Epithelial cell of proximal tubule (primary cell): ENCODE measurements at regions not wholly inside any gene's neighbourhood (a gene's known extent, or its start where the extent isn't known, plus 50 kb on each side); places are given as distances from the start of the nearest gene placed in this dataset.

ENCODE experiments used
- DNase-seq: peaks from one replicate; pipeline ENCODE4 v3.0.0-alpha.2; 2011; ENCODE audit warnings: low read depth
- H3K4me3 ChIP-seq: 2 replicates; pipeline ENCODE4 v1.5.1; 2011; ENCODE audit warnings: low read depth, mild to moderate bottlenecking, low read length
- CTCF ChIP-seq: conservative IDR thresholded peaks from 2 replicates; pipeline ENCODE4 v1.5.1; 2012; ENCODE audit warnings: low read depth, mild to moderate bottlenecking, low read length

- DNase-seq, result no peak
- H3K4me3 ChIP-seq, result no peak overlapping the region
- TF ChIP-seq CTCF, result no peak
Observed at GRCh38 chr6:140772576-140772975, 1360.1 kb upstream of the GJE1 start.

DNA sequence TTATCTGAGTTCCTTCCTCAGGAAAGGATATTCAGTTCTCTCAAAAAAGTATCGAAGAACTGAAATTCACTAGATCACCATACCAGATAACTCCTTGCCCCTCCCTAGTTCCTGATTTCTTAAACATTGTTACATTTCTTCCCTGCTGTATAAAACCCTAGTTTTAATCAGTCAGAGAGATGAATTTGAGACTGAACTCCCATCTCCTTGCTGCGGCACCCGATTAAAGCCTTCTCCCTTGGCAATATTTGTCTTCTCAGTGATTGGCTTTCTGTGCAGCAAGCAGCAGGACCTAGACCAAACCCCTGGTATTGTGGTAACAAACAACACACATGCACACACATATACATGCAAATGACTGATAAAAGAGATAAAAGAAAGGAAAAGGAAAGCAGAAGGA is 1364.6 kb upstream of the GJE1 start:
- H3K4me3 ChIP-seq, result no peak overlapping the region
- no peak for TF ChIP-seq CTCF
- no peak for DNase-seq

DNA sequence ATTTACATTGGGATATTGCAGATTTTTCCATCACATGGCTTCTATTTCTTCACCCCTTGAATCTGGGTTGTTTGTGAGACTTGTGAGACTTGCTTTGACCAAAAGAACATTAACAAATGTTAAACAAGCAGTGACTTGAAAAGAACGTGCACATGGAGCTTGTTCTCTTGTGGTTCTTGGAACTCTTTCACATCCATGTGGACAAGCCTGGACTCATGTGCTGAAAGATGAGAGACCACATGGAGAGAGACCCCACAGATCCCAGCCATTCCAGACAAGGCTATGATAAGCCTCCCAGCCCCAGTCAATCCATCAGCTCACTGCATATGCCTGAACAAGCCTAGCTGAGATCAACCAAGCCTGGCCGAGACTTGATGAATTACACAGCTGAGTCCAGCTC is 1365.7 kb upstream of the GJE1 start:
- no peak overlapping the region for H3K4me3 ChIP-seq
- TF ChIP-seq CTCF, result no peak
- DNase-seq, result no peak

GRCh38 chr6:140758169-140758877 is 1374.4 kb upstream of the GJE1 start:
- DNase-seq, result no peak
- no peak for TF ChIP-seq CTCF
- no peak overlapping the region for H3K4me3 ChIP-seq

DNA sequence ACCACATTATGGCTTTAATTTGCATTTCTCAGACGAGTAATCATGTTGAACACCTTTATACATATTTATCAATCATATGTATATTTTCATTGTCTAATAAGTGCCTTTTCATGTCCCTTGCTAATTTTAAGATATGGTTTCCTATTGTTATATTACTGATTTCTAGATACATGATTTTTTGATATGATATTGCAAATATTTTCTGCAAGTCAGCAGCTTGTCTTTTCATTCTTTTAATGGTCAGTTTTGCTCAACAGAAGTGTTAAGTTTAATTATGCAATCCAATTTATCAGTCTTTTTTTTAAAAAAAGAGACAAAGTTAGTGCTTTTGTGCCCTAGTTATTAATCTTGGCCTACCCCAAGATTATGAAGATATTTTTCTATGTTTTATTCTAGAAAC is 1377.8 kb upstream of the CITED2 start:
- DNase-seq, result no peak
- TF ChIP-seq CTCF, result no peak
- no peak overlapping the region for H3K4me3 ChIP-seq

GRCh38 chr6:140747114-140747513 is 1372.7 kb upstream of the CITED2 start:
- no peak for TF ChIP-seq CTCF
- no peak for DNase-seq
- H3K4me3 ChIP-seq, result no peak overlapping the region

- no peak for TF ChIP-seq CTCF
- DNase-seq, result peak; percentile 39
Observed at GRCh38 chr6:140744659-140745320, 1370.3 kb upstream of the CITED2 start.

More at GRCh38 chr6:140744659-140745320, 1370.3 kb upstream of the CITED2 start:
- H3K4me3 ChIP-seq, result no peak overlapping the region
